ENCODE measurements at regions not wholly inside any gene's neighbourhood (a gene's known extent, or its start where the extent isn't known, plus 50 kb on each side); places are given as distances from the start of the nearest gene placed in this dataset.

GRCh38 chr13:100917011-100917410 lies 242.4 kb upstream of the TMTC4 start:
- intact Hi-C loops (cut with micrococcal nuclease): no loop called here
- no peak overlapping the region for H3K4me3 Mint-ChIP-seq
- peaks cover 6% of the 10 kb centered on the region for H3K9me3 Mint-ChIP-seq
- ChIA-PET POLR2A (no interaction called here), CTCF (no interaction called here)
- TF ChIP-seq, protein P1, sequence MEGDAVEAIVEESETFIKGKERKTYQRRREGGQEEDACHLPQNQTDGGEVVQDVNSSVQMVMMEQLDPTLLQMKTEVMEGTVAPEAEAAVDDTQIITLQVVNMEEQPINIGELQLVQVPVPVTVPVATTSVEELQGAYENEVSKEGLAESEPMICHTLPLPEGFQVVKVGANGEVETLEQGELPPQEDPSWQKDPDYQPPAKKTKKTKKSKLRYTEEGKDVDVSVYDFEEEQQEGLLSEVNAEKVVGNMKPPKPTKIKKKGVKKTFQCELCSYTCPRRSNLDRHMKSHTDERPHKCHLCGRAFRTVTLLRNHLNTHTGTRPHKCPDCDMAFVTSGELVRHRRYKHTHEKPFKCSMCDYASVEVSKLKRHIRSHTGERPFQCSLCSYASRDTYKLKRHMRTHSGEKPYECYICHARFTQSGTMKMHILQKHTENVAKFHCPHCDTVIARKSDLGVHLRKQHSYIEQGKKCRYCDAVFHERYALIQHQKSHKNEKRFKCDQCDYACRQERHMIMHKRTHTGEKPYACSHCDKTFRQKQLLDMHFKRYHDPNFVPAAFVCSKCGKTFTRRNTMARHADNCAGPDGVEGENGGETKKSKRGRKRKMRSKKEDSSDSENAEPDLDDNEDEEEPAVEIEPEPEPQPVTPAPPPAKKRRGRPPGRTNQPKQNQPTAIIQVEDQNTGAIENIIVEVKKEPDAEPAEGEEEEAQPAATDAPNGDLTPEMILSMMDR (IDR thresholded peaks at IDR 0.05): no peak
- H3K27me3 Mint-ChIP-seq: no peaks in the 10 kb centered on the region
- H3K36me3 Mint-ChIP-seq (ENCODE audit: low read depth): no peaks in the 10 kb centered on the region
- DNase-seq (no peak), ATAC-seq (ENCODE audit: low read depth) (no peak)
- H3K27ac Mint-ChIP-seq: no peak overlapping the region
- H3K4me1 Mint-ChIP-seq: no peaks in the 10 kb centered on the region

GRCh38 chr13:100913143-100913542 lies 238.5 kb upstream of the TMTC4 start:
- no peaks in the 10 kb centered on the region for H3K27me3 Mint-ChIP-seq
- H3K4me3 Mint-ChIP-seq: no peak overlapping the region
- H3K9me3 Mint-ChIP-seq: peaks cover 6% of the 10 kb centered on the region
- no peak for ATAC-seq (ENCODE audit: low read depth)
- intact Hi-C loops (cut with micrococcal nuclease): no loop called here
- CTCF ChIA-PET: no interaction called here
- TF ChIP-seq, protein P1 (IDR thresholded peaks at IDR 0.05): no peak
- no peak for DNase-seq
- POLR2A ChIA-PET: no interaction called here
- no peaks in the 10 kb centered on the region for H3K4me1 Mint-ChIP-seq
- no peaks in the 10 kb centered on the region for H3K36me3 Mint-ChIP-seq (ENCODE audit: low read depth)
- no peak overlapping the region for H3K27ac Mint-ChIP-seq

- ATAC-seq (ENCODE audit: low read depth): no peak
- POLR2A ChIA-PET: no interaction called here
These were observed 229.8 kb upstream of the TMTC4 start for GRCh38 chr13:100904293-100904976.

DNA sequence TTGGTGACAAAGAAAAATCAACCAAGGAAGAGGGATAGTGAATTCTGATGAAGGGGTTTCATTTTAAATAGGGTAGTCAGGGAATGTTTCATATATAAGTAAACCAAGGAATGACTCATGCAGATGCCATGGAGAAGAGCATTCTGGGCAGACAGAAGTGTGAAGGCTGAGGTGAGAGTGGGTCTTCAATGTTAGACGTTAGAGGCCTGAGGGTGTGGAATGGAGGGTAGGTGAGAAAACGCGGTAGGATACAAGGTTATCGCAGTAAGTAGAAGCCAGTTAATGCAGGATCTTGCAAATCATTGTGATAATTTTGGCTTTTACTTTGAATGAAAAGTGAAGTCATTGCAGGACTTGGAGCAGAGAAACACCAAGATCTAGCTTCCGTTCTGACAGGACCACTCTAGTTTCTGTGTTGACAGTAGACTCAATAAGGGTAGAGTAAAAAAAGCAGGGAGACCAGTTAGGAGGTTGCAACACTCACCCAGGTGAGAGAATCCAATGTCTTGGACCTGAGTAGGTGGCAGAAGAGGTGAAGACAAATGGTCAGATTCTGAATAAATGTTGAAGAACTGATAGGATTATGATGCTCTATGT lies 225.2 kb upstream of the TMTC4 start:
- no peaks in the 10 kb centered on the region for H3K27me3 Mint-ChIP-seq
- H3K9me3 Mint-ChIP-seq: no peaks in the 10 kb centered on the region
- no peak overlapping the region for H3K27ac Mint-ChIP-seq
- no peaks in the 10 kb centered on the region for H3K4me1 Mint-ChIP-seq
- no peaks in the 10 kb centered on the region for H3K36me3 Mint-ChIP-seq (ENCODE audit: low read depth)
- CTCF ChIA-PET: no interaction called here
- no peak for ATAC-seq (ENCODE audit: low read depth)
- DNase-seq: no peak
- TF ChIP-seq, protein P1 (IDR thresholded peaks at IDR 0.05): no peak
- POLR2A ChIA-PET: no interaction called here
- intact Hi-C loops (cut with micrococcal nuclease): no loop called here
- H3K4me3 Mint-ChIP-seq: no peak overlapping the region

More at GRCh38 chr13:100904293-100904976, 229.8 kb upstream of the TMTC4 start:
- Mint-ChIP-seq H3K36me3 (ENCODE audit: low read depth) (no peaks in the 10 kb centered on the region), H3K27ac (no peak overlapping the region), H3K4me1 (no peaks in the 10 kb centered on the region), H3K4me3 (no peak overlapping the region), H3K27me3 (no peaks in the 10 kb centered on the region), H3K9me3 (no peaks in the 10 kb centered on the region)
- intact Hi-C loops (cut with micrococcal nuclease): no loop called here
- CTCF ChIA-PET: no interaction called here
- TF ChIP-seq, protein P1 (IDR thresholded peaks at IDR 0.05): no peak
- DNase-seq: no peak

DNA sequence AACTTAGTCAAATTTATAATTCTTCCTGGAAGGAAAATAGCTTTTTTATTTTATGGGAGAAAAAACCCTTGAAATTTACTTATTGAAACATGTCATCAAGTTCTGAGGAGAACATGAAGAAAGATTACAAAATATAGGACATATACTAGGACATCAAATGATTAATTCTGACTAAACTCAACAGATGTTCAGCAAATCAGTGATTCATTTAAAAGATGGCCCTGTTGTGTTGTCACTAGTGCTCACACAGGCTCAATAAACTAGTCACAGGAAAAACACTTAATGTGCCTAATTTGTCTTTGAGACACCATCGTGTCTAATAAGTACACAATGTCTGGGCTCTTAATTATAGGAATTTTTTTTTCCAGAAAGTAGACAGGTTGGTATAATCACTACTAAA lies 223.8 kb upstream of the TMTC4 start:
- Mint-ChIP-seq H3K27ac (no peak overlapping the region), H3K4me3 (no peak overlapping the region), H3K36me3 (ENCODE audit: low read depth) (no peaks in the 10 kb centered on the region), H3K4me1 (no peaks in the 10 kb centered on the region), H3K9me3 (no peaks in the 10 kb centered on the region), H3K27me3 (no peaks in the 10 kb centered on the region)
- POLR2A ChIA-PET: no interaction called here
- intact Hi-C loops (cut with micrococcal nuclease): no loop called here
- no peak for DNase-seq
- TF ChIP-seq, protein P1 (IDR thresholded peaks at IDR 0.05): no peak
- ATAC-seq (ENCODE audit: low read depth): no peak
- CTCF ChIA-PET: no interaction called here

Data from activated B cell treated with CpG ODN at 0.5 μM for 24 hours (primary cell).